GM18867 (cell line): ENCODE measurements at regions not wholly inside any gene's neighbourhood (a gene's known extent, or its start where the extent isn't known, plus 50 kb on each side); places are given as distances from the start of the nearest gene placed in this dataset.
"Not testable (repeated sequence)": the region's sequence is repeated elsewhere in the genome, so short reads cannot be mapped to it uniquely, and the experiment has no call there.

Source experiments
- ATAC-seq: cut with Tn5 transposase; IDR thresholded peaks from one replicate; pipeline ENCODE4 v1.9.1; 2021; ENCODE audit warnings: mild to moderate bottlenecking, moderate library complexity; ENCODE audit not compliant: unreplicated experiment

GRCh38 chr2:209018633-209019032 lies 405.2 kb upstream of the MAP2 start:
- ATAC-seq, result not testable (repeated sequence)

GRCh38 chr2:209029249-209029648 lies 394.6 kb upstream of the MAP2 start:
- no peak for ATAC-seq

- ATAC-seq, result no peak
Observed at GRCh38 chr2:209044307-209044706, 379.5 kb upstream of the MAP2 start.

DNA sequence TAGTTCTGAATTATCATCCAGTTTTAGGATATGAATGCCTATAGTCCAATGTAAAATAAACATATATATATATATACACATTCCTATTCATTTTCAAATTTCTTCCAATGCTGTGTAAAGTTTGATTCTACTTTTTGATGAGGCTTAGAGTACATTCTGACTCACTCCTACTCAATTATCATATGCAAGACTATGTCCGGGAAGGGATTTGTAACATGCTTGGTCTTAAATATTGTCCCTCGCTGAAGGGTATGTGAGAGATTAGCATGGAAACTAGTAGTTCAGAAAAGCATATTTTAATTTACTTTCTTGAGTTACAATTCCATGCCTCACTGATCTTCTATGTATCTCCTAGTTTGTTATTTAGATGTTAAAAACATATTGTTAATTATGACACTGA lies 377.7 kb upstream of the MAP2 start:
- no peak for ATAC-seq

DNA sequence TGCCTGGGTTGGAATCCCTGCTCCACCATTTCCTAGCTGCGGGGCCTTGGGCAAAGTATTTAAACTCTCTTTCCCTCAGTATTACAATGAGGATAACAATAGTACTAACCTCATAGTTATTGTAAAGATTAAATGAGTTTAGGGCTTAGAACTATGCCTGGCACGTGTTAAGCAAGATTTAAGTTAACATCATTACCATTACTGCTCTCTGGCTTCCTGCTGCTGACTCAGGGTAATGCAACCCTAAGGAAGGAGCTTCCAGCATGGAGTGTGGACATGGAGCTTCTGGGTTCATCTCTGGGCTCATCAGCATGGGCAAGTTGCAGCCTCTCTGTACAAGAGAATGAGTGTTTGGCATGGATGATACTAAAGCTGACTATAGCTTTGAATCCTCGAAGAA lies 374.2 kb upstream of the MAP2 start:
- no peak for ATAC-seq

DNA sequence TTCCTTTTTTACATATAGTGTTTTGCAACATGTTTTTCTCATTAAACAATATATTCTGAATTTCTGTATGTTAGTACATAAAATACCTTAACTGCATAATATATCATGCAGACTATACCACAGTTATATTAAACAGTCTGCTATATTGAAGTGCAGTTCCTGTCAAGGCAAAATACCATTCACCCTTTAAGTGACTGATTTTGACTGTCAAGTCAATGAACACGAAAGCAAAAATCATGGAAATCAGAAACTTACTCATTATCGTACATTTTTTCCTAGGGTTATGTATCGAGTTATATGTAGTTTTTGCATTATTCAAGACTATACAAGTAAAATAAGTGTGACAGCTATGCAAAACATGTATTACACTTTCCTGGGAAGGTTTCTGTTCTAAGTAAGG lies 361.6 kb upstream of the MAP2 start:
- ATAC-seq, result no peak

- ATAC-seq, result no peak
Observed at GRCh38 chr2:209070262-209070661, 353.6 kb upstream of the MAP2 start.

DNA sequence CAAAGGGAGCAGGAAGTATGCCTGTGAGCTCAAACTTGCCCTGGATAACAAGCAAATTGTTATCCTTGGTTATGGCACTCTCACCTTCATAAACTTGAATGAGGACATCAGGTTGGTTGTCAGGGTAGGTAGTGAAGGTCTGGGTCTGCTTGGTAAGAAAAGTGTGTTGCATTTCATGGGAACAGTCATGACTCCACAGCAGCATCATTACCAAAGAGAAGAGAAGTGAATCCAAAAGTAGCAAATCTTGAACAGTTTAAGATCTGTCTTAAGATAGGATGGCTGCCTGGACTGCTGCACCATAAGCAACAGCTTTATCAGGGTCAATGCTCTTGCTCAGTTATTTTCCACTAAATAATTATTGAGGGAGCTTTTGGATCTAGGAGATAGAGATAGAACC lies 350.7 kb upstream of the MAP2 start:
- no peak for ATAC-seq

DNA sequence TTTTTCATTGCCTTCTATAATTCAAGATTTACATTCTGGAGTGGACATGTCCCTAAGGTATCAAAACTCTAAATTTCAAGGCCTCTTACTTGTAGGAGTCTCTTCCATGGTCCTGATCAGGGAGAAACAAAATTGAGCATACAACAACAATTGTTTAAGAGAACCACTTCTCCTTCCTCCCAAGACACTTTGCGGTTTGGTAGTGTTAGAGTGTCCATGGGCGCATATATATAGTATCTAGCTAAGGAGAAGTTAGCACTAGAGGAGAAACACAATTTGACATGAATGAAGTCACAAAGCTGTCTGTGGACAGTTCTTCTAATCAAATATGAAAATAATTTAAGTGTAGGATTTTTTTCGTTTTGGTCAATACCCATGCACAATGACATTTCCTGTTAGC lies 349.1 kb upstream of the MAP2 start:
- ATAC-seq, result no peak

DNA sequence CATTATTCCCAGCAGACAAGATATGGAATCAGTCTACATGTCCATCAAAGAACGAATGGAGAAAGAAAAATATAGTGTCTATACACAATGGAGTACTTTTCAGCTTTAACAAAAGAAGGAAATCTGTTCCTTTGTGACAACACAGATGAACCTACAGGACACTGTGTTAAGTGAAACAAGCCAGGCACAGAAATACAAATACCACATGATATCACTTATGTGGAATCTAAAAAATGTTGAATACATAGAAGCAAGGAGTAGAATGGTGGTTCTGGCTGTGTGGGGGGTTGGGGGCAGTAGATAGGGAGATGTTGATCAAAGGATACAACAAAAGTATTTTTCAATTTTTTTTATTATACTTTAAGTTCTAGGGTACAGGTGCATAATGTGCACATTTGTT lies 347.7 kb upstream of the MAP2 start:
- no peak for ATAC-seq

GRCh38 chr2:209086761-209087160 lies 337.1 kb upstream of the MAP2 start:
- ATAC-seq, result no peak

DNA sequence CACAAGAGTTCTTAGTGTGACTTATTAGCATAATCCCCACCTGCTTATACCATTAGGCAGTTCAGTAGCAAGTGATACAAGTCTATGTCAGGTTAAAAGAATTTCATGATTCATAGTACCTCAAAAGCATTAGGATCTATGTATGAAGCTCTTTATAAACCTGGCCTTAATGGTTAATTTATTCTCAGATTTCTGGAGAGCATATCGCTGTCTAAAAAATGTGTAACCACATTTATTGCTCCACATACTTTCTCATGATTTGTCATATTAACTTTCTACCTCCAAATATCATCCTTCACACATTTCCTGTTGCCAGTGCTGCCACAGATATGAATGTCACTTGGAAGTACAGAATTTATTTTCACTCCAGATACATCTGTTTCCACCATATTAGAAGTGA lies 332.8 kb upstream of the MAP2 start:
- no peak for ATAC-seq

DNA sequence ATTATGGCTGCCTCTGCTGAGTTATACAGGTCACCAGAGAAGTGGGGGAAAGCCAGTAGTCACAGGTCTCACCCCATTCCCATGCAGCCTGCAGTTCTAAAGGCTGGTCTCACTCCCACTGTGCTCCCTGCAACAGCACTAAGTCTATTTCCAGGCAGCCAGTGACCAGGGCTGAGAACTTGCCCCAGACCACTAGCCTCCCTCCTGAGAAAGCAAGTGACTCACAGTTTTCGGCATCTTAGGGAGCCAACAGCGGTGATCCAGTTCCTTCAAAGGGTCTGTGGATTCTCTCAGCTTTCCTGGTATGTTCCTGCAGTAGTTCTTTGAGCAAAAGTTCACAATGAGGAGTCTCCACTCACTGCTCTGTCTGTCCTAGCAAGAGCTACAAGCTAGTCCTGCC lies 329.6 kb upstream of the MAP2 start:
- no peak for ATAC-seq

GRCh38 chr2:209095432-209095831 lies 328.4 kb upstream of the MAP2 start:
- ATAC-seq, result no peak

DNA sequence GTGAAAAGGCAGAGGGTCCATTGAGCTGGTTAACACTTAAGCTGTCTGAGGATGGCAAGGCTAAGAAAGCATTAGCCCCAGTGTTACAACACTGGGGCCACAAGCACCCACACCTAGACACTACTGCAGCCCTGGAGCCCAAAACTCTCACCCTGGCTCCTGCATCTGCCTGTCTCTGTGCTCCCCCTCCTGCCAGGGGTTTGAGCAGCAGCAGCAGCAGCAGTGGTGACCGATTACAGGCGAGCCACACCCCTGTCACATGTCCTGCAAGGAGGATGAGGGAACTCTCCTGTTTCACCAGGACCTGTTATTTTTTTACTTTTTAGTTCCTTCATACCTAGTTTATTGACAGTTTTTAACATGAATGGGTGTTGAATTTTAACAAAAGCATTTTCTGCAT lies 326.7 kb upstream of the MAP2 start:
- no peak for ATAC-seq

DNA sequence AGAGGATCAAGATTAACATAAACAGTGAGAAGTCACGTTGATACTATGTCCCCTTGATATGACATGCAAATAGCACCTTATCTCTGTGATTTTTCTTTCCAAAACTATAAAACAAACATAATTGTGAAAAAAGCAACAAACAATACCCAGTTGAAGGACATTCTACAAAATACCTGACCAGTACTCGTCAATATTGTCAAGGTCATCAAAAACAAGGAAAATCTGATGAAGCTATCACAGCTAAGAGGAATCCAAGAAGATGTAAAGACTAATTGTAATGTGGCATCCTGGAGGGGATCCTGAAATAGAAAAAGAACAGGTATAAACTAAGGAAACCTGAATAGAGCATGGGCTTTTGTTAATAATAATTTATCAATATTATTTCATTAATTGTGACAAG lies 321.5 kb upstream of the MAP2 start:
- no peak for ATAC-seq

- ATAC-seq, result no peak
Observed at GRCh38 chr2:209113026-209113425, 310.8 kb upstream of the MAP2 start.

DNA sequence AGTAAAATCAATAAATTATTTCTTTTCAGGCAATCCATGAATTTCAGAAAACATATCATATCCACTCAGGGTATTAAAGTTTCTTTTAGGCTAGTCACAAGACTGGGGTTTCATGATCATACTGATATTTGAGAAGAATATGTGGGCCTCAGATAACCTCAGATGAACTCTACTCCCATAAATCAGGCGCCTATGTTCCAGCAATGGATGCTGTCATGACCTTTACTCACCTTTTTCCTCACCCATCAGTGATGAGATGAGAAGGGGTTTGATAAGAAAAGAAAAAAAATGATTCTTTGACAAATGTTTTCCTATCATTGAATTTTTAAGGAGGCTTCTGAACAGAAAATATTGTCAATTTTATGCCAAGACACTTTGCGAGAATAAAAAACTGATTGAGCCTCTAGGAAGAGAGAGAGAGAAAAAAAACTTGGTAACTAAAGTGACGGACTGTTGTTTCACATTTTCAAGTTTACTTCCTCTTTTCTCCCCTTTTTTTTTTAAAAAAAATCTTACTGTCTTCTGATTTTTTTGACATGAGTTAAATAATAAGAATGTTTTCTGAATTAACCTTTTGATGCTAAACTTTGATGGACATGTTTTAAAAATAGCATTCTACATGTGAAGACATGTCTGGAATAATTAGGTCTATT lies 309.1 kb upstream of the MAP2 start:
- ATAC-seq, result no peak

DNA sequence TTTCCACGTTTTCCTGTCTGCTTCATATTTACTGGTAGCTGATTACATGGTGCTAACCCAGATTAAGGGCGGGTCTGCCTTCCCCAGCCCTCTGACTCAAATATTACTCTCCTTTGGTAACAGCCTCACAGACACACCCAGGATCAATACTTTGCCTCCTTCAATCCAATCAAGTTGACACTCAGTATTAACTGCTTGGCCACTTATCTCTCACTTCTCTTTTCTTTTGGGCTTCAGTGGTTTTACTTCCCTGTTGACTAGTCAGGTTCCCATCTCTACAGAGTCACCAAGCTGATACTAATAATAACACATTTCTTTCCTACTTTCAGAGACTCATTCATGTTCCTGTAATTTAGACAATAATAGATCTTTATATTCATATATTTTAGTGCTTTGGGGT lies 302.2 kb upstream of the MAP2 start:
- ATAC-seq, result peak; percentile 96

- no peak for ATAC-seq
Observed at GRCh38 chr2:209125291-209125690, 298.6 kb upstream of the MAP2 start.

DNA sequence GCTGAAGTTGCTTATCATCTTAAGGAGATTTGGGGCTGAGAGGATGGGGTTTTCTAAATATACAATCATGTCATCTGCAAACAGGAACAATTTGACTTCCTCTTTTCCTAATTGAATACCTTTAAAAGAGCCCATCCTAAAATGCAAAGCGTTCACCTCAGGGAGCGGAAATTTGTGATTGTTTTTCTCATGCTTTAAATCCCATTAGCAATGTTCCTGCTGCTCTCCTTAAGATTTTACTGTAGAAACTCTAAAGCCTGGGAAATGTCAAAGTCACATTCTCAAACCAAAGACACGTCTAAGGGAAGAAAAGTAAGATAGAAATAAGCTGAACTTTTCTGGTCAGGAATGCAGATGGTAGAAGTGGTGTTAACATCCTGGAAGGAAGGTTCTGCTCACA lies 285.8 kb upstream of the MAP2 start:
- ATAC-seq, result no peak

DNA sequence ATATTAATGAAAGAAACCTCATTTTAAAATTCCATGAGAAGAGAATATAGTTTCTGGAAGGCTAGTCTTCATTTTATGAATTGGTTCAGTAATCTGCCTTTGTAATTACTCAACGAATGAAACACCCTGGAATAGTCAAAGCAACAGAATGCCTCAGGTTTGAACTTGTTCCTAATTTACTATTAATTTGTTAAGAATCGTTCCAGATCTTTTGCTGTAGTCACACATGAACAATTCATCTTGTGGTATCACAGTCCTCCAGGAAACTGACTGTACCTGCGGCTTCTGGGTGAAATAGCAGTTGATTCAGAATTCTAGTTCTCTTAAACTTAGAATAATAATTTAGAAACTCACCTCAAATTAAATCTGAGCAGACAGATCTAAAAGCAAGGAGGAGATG lies 282.7 kb upstream of the MAP2 start:
- no peak for ATAC-seq

- no peak for ATAC-seq
Observed at GRCh38 chr2:209141818-209142217, 282.0 kb upstream of the MAP2 start.
